ENCODE measurements at regions not wholly inside any gene's neighbourhood (a gene's known extent, or its start where the extent isn't known, plus 50 kb on each side); places are given as distances from the start of the nearest gene placed in this dataset.
A peak's percentile ranks its signal among the peaks of the same experiment; 100 is the strongest.

DNA sequence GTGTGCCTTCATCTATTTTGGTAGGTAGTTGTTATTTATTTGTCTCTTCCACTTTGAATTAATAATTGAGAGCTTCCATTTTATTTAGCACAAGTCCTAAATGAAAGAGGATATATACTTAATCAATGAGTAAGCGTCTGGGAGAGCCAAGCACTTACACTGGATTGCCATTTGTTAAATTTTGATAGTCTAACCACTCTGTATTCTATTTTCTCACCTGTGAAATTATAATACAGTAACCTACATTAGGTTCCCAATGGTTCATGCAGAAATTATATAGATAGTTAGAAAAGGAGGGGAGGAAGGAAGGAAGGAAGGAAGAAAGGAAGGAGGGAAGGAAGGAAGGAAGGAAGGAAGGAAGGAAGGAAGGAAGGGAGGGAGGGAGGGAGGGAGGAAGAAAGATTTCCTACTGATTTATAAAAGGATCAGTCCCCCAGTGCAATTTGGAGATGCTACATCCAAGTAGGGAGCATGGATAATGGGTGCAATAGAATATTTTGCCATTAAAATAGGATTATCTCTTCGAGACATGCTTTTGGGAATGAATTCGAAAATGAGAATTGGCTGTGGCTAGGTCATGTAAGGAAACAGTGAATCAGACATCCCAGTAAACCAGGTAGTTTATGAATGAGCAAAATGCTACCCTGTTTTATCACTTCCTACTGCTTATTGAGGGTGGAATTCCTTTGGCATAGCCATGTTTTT, 239.8 kb downstream of the PCDH7 start:
- Mint-ChIP-seq H3K36me3 (ENCODE audit: insufficient read depth, unreplicated experiment) (no peaks in the 10 kb centered on the region), H3K27me3 (ENCODE audit: unreplicated experiment) (no peaks in the 10 kb centered on the region), H3K9me3 (ENCODE audit: low read depth, unreplicated experiment) (no peaks in the 10 kb centered on the region), H3K4me1 (ENCODE audit: low read depth, unreplicated experiment) (no peaks in the 10 kb centered on the region), H3K4me3 (ENCODE audit: low read depth, unreplicated experiment) (no peak overlapping the region), H3K27ac (ENCODE audit: unreplicated experiment) (no peak overlapping the region)
- no TSS peak for BruUV-seq (replicated peaks)
- CTCF ChIA-PET, result no interaction called here
- intact Hi-C loops (cut with micrococcal nuclease; ENCODE audit: unreplicated experiment), result loop anchor here (5.0 to 10.0 kb wide), 2 partner anchors 125 to 243 kb away; no protein-coding TSS in a partner anchor
- TF ChIP-seq, protein P1, sequence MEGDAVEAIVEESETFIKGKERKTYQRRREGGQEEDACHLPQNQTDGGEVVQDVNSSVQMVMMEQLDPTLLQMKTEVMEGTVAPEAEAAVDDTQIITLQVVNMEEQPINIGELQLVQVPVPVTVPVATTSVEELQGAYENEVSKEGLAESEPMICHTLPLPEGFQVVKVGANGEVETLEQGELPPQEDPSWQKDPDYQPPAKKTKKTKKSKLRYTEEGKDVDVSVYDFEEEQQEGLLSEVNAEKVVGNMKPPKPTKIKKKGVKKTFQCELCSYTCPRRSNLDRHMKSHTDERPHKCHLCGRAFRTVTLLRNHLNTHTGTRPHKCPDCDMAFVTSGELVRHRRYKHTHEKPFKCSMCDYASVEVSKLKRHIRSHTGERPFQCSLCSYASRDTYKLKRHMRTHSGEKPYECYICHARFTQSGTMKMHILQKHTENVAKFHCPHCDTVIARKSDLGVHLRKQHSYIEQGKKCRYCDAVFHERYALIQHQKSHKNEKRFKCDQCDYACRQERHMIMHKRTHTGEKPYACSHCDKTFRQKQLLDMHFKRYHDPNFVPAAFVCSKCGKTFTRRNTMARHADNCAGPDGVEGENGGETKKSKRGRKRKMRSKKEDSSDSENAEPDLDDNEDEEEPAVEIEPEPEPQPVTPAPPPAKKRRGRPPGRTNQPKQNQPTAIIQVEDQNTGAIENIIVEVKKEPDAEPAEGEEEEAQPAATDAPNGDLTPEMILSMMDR (IDR thresholded peaks at IDR 0.05; ENCODE audit: unreplicated experiment), result no peak
- no peak for DNase-seq

DNA sequence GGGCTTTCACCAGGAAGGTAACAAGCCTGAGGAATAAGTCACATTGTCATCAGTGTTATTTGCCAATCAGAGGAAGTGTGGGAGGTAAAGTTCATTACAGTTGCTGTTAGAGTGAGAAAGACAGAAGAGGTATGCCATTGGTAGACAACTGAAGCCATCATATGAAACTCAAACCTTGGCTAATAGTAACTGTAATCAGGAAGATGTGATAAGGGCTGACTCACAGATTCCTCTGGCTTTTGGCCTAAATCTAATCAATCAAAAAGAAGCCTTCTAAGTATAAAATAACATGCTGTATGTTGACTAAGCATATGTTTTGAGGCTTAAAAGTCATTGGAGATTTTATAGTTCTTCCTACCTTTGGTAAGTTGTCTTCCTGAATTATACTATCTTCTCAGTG, 242.8 kb downstream of the PCDH7 start:
- CTCF ChIA-PET, result no interaction called here

DNA sequence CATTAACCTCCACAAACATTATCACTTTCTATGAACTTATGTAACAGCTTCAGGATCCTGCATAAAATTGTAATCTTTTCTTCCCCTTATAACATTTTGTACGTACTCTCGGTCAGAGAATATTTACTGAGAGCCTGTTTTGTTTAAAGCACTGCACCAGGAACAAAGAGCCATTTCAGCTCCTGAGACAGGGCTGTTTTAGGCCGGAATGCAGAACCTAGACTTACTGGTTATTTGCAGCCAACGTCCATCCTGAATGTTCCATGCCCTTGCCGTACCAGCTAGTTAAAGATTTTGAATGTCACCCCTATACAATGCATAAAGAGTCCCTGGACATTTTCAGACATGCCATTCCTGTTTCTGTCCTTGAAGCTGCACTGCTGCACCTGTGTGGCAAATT, 248.8 kb downstream of the PCDH7 start:
- intact Hi-C loops (cut with micrococcal nuclease; ENCODE audit: unreplicated experiment), result no loop called here
- Mint-ChIP-seq H3K27ac (ENCODE audit: unreplicated experiment) (no peak overlapping the region), H3K4me3 (ENCODE audit: low read depth, unreplicated experiment) (no peak overlapping the region), H3K4me1 (ENCODE audit: low read depth, unreplicated experiment) (no peaks in the 10 kb centered on the region), H3K36me3 (ENCODE audit: insufficient read depth, unreplicated experiment) (no peaks in the 10 kb centered on the region), H3K9me3 (ENCODE audit: low read depth, unreplicated experiment) (no peaks in the 10 kb centered on the region), H3K27me3 (ENCODE audit: unreplicated experiment) (no peaks in the 10 kb centered on the region)
- BruUV-seq (replicated peaks), result no TSS peak
- TF ChIP-seq, protein P1 (IDR thresholded peaks at IDR 0.05; ENCODE audit: unreplicated experiment), result no peak
- CTCF ChIA-PET, result no interaction called here
- no peak for DNase-seq

More for the DNA sequence above, 242.8 kb downstream of the PCDH7 start:
- Mint-ChIP-seq H3K4me1 (ENCODE audit: low read depth, unreplicated experiment) (no peaks in the 10 kb centered on the region), H3K36me3 (ENCODE audit: insufficient read depth, unreplicated experiment) (no peaks in the 10 kb centered on the region), H3K27ac (ENCODE audit: unreplicated experiment) (peak overlapping the region; percentile 10), H3K9me3 (ENCODE audit: low read depth, unreplicated experiment) (no peaks in the 10 kb centered on the region), H3K27me3 (ENCODE audit: unreplicated experiment) (no peaks in the 10 kb centered on the region), H3K4me3 (ENCODE audit: low read depth, unreplicated experiment) (no peak overlapping the region)
- DNase-seq, result peak; percentile 14
- TF ChIP-seq, protein P1 (IDR thresholded peaks at IDR 0.05; ENCODE audit: unreplicated experiment), result no peak
- intact Hi-C loops (cut with micrococcal nuclease; ENCODE audit: unreplicated experiment), result loop anchor here (5.0 kb wide), 1 partner anchor 246 kb away; no protein-coding TSS in a partner anchor
- no TSS peak for BruUV-seq (replicated peaks)

DNA sequence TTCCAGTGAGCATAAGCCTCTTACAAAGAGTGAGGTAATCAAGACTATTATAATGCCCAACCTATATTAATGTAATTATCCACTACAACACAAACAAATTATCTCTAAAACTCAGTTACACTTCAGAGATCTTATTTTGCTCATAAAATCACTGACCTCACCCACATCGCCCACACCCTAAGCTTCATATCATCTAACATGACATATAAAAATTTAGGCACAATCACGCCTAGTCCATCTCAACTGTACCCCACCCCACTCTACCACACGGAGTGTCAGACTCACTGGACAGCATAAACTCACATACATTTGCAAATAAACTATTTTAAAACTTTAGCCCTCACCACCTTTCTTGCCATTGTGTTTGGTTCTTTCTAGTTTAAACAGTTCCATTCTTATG, 252.4 kb downstream of the PCDH7 start:
- Mint-ChIP-seq H3K36me3 (ENCODE audit: insufficient read depth, unreplicated experiment) (no peaks in the 10 kb centered on the region), H3K4me1 (ENCODE audit: low read depth, unreplicated experiment) (no peaks in the 10 kb centered on the region), H3K9me3 (ENCODE audit: low read depth, unreplicated experiment) (no peaks in the 10 kb centered on the region), H3K27ac (ENCODE audit: unreplicated experiment) (no peak overlapping the region), H3K4me3 (ENCODE audit: low read depth, unreplicated experiment) (no peak overlapping the region), H3K27me3 (ENCODE audit: unreplicated experiment) (no peaks in the 10 kb centered on the region)
- intact Hi-C loops (cut with micrococcal nuclease; ENCODE audit: unreplicated experiment), result no loop called here
- CTCF ChIA-PET, result no interaction called here
- TF ChIP-seq, protein P1 (IDR thresholded peaks at IDR 0.05; ENCODE audit: unreplicated experiment), result no peak
- BruUV-seq (replicated peaks), result no TSS peak
- no peak for DNase-seq

Measured in Calu3 (cell line).